ENCODE measurements at regions not wholly inside any gene's neighbourhood (a gene's known extent, or its start where the extent isn't known, plus 50 kb on each side); places are given as distances from the start of the nearest gene placed in this dataset.

GRCh38 chr1:60547821-60548220, 474.3 kb upstream of the C1orf87 start:
- no peak for TF ChIP-seq CTCF (IDR thresholded peaks at IDR 0.05)
- TF ChIP-seq ZFX (IDR thresholded peaks at IDR 0.05; ENCODE audit: borderline replicate concordance), result no peak
